ENCODE measurements at regions not wholly inside any gene's neighbourhood (a gene's known extent, or its start where the extent isn't known, plus 50 kb on each side); places are given as distances from the start of the nearest gene placed in this dataset.

DNA sequence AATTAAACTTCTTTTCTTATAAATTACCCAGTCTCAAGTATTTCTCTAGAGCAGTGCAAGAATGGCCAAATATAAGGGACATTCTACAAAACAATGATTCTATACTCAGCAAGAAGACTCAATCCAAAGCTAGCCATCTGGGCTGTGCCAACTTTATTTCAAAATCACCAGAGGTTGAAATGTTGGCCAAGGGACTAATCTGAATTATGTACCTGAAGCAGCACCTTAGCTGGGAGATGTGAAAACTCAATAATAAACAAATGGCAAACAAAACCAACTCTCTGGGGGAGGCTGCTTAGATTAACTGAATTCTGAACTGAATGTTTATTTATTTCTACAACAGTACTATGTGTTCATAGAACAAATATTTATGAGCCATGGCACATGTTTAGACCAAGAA lies 251.3 kb downstream of the RDH14 start (continued):
- no peak for TF ChIP-seq EZH2phosphoT487 (IDR thresholded peaks at IDR 0.05; ENCODE audit: unreplicated experiment)
- no peak for TF ChIP-seq ZNF331 (CRISPR knock-in tag; IDR thresholded peaks at IDR 0.05; ENCODE audit: low read depth)
- TF ChIP-seq, protein P1, sequence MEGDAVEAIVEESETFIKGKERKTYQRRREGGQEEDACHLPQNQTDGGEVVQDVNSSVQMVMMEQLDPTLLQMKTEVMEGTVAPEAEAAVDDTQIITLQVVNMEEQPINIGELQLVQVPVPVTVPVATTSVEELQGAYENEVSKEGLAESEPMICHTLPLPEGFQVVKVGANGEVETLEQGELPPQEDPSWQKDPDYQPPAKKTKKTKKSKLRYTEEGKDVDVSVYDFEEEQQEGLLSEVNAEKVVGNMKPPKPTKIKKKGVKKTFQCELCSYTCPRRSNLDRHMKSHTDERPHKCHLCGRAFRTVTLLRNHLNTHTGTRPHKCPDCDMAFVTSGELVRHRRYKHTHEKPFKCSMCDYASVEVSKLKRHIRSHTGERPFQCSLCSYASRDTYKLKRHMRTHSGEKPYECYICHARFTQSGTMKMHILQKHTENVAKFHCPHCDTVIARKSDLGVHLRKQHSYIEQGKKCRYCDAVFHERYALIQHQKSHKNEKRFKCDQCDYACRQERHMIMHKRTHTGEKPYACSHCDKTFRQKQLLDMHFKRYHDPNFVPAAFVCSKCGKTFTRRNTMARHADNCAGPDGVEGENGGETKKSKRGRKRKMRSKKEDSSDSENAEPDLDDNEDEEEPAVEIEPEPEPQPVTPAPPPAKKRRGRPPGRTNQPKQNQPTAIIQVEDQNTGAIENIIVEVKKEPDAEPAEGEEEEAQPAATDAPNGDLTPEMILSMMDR (conservative IDR thresholded peaks at IDR 0.05; ENCODE audit: low read depth in 2 of 2) = no peak
- TF ChIP-seq, protein P2, sequence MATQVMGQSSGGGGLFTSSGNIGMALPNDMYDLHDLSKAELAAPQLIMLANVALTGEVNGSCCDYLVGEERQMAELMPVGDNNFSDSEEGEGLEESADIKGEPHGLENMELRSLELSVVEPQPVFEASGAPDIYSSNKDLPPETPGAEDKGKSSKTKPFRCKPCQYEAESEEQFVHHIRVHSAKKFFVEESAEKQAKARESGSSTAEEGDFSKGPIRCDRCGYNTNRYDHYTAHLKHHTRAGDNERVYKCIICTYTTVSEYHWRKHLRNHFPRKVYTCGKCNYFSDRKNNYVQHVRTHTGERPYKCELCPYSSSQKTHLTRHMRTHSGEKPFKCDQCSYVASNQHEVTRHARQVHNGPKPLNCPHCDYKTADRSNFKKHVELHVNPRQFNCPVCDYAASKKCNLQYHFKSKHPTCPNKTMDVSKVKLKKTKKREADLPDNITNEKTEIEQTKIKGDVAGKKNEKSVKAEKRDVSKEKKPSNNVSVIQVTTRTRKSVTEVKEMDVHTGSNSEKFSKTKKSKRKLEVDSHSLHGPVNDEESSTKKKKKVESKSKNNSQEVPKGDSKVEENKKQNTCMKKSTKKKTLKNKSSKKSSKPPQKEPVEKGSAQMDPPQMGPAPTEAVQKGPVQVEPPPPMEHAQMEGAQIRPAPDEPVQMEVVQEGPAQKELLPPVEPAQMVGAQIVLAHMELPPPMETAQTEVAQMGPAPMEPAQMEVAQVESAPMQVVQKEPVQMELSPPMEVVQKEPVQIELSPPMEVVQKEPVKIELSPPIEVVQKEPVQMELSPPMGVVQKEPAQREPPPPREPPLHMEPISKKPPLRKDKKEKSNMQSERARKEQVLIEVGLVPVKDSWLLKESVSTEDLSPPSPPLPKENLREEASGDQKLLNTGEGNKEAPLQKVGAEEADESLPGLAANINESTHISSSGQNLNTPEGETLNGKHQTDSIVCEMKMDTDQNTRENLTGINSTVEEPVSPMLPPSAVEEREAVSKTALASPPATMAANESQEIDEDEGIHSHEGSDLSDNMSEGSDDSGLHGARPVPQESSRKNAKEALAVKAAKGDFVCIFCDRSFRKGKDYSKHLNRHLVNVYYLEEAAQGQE (IDR thresholded peaks at IDR 0.05; ENCODE audit: unreplicated experiment) = no peak
- no peak for TF ChIP-seq EZH2 (IDR thresholded peaks at IDR 0.05; ENCODE audit: low read depth, unreplicated experiment)

DNA sequence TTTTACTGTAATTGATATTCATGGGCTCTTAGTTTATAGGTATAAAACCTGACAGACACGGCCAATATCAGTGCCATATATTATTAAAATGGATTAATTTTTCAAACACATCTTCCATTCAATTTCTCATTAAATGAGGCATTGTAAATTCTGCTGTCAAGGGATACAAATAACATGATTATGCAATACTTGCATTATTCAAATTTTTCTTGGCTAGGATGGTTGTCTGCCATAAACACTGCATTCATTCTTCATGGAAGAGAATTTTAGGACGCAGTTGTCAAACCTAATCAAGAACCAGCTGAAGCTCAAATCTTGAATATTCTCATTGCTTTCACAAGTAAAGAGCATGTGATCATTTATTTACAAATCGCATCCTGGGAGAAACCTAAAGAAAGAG lies 255.6 kb downstream of the RDH14 start:
- no peaks in the 10 kb centered on the region for H4K20me1 ChIP-seq (replicated peaks; ENCODE audit: insufficient read depth)
- Mint-ChIP-seq H3K27ac (no peak overlapping the region), H3K4me1 (no peaks in the 10 kb centered on the region), H3K36me3 (ENCODE audit: low read depth) (no peaks in the 10 kb centered on the region), H3K27me3 (ENCODE audit: insufficient read depth, low read depth, poor library complexity) (peaks cover 2% of the 10 kb centered on the region), H3K4me3 (no peak overlapping the region), H3K9me3 (no peaks in the 10 kb centered on the region)
- no peak overlapping the region for H2AFZ ChIP-seq
- H3K27ac ChIP-seq (ENCODE audit: low read depth) = no peak overlapping the region
- no peak for TF ChIP-seq NANOG (IDR thresholded peaks at IDR 0.05; ENCODE audit: borderline replicate concordance)
- TF ChIP-seq, protein P3, sequence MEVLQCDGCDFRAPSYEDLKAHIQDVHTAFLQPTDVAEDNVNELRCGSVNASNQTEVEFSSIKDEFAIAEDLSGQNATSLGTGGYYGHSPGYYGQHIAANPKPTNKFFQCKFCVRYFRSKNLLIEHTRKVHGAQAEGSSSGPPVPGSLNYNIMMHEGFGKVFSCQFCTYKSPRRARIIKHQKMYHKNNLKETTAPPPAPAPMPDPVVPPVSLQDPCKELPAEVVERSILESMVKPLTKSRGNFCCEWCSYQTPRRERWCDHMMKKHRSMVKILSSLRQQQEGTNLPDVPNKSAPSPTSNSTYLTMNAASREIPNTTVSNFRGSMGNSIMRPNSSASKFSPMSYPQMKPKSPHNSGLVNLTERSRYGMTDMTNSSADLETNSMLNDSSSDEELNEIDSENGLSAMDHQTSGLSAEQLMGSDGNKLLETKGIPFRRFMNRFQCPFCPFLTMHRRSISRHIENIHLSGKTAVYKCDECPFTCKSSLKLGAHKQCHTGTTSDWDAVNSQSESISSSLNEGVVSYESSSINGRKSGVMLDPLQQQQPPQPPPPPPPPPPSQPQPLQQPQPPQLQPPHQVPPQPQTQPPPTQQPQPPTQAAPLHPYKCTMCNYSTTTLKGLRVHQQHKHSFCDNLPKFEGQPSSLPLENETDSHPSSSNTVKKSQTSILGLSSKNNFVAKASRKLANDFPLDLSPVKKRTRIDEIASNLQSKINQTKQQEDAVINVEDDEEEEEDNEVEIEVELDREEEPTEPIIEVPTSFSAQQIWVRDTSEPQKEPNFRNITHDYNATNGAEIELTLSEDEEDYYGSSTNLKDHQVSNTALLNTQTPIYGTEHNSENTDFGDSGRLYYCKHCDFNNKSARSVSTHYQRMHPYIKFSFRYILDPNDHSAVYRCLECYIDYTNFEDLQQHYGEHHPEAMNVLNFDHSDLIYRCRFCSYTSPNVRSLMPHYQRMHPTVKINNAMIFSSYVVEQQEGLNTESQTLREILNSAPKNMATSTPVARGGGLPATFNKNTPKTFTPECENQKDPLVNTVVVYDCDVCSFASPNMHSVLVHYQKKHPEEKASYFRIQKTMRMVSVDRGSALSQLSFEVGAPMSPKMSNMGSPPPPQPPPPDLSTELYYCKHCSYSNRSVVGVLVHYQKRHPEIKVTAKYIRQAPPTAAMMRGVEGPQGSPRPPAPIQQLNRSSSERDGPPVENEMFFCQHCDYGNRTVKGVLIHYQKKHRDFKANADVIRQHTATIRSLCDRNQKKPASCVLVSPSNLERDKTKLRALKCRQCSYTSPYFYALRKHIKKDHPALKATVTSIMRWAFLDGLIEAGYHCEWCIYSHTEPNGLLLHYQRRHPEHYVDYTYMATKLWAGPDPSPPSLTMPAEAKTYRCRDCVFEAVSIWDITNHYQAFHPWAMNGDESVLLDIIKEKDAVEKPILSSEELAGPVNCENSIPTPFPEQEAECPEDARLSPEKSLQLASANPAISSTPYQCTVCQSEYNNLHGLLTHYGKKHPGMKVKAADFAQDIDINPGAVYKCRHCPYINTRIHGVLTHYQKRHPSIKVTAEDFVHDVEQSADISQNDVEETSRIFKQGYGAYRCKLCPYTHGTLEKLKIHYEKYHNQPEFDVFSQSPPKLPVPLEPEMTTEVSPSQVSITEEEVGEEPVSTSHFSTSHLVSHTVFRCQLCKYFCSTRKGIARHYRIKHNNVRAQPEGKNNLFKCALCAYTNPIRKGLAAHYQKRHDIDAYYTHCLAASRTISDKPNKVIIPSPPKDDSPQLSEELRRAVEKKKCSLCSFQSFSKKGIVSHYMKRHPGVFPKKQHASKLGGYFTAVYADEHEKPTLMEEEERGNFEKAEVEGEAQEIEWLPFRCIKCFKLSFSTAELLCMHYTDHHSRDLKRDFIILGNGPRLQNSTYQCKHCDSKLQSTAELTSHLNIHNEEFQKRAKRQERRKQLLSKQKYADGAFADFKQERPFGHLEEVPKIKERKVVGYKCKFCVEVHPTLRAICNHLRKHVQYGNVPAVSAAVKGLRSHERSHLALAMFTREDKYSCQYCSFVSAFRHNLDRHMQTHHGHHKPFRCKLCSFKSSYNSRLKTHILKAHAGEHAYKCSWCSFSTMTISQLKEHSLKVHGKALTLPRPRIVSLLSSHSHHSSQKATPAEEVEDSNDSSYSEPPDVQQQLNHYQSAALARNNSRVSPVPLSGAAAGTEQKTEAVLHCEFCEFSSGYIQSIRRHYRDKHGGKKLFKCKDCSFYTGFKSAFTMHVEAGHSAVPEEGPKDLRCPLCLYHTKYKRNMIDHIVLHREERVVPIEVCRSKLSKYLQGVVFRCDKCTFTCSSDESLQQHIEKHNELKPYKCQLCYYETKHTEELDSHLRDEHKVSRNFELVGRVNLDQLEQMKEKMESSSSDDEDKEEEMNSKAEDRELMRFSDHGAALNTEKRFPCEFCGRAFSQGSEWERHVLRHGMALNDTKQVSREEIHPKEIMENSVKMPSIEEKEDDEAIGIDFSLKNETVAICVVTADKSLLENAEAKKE (CRISPR knock-in tag; IDR thresholded peaks at IDR 0.05) = no peak
- no peak for TF ChIP-seq ZNF114 (CRISPR knock-in tag; IDR thresholded peaks at IDR 0.05)
- no peak for TF ChIP-seq CREB1 (CRISPR knock-in tag; IDR thresholded peaks at IDR 0.05; ENCODE audit: low read depth)
- TF ChIP-seq STAT1 (IDR thresholded peaks at IDR 0.05; ENCODE audit: unreplicated experiment) = no peak
- TF ChIP-seq ZNF331 (CRISPR knock-in tag; IDR thresholded peaks at IDR 0.05; ENCODE audit: low read depth) = no peak
- TF ChIP-seq, protein P4, sequence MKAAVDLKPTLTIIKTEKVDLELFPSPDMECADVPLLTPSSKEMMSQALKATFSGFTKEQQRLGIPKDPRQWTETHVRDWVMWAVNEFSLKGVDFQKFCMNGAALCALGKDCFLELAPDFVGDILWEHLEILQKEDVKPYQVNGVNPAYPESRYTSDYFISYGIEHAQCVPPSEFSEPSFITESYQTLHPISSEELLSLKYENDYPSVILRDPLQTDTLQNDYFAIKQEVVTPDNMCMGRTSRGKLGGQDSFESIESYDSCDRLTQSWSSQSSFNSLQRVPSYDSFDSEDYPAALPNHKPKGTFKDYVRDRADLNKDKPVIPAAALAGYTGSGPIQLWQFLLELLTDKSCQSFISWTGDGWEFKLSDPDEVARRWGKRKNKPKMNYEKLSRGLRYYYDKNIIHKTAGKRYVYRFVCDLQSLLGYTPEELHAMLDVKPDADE (IDR thresholded peaks at IDR 0.05) = no peak
- no peak for TF ChIP-seq JUNB (IDR thresholded peaks at IDR 0.05; ENCODE audit: unreplicated experiment)
- H3K79me2 ChIP-seq (replicated peaks; ENCODE audit: insufficient read depth) = no peaks in the 10 kb centered on the region
- ATAC-seq = no peak
- H3K36me3 ChIP-seq (ENCODE audit: insufficient read depth) = no peaks in the 10 kb centered on the region
- no peak for DNase-seq (ENCODE audit: low spot score)
- no peaks in the 10 kb centered on the region for H3K4me1 ChIP-seq (ENCODE audit: insufficient read depth)
- no peaks in the 10 kb centered on the region for H3F3A ChIP-seq (replicated peaks; ENCODE audit: low read depth)
- H3K27me3 ChIP-seq (ENCODE audit: insufficient read depth) = no peaks in the 10 kb centered on the region
- 0 out of 2 replicates have a peak, but pooled peaks cover 9% of the 10 kb centered on the region for H3K9me2 ChIP-seq (ENCODE audit: insufficient read depth)
- no peak overlapping the region for H3K4me2 ChIP-seq
- H3K4me3 ChIP-seq = no peak overlapping the region
